Endothelial cell of umbilical vein (primary cell): ENCODE measurements at regions not wholly inside any gene's neighbourhood (a gene's known extent, or its start where the extent isn't known, plus 50 kb on each side); places are given as distances from the start of the nearest gene placed in this dataset.

Experiments
- BruUV-seq: library from RNA; stranded (reverse); fragments of 400-500 nt; replicated peaks from 2 replicates; lab custom pipeline; 2021; lab: Mats Ljungman, UMichigan
- CTCF ChIA-PET: fragments of 300-600, 350-600 bp; sonication (Branson Sonifier 250); formaldehyde crosslinking; loops from one replicate; lab custom pipeline; 2021; ENCODE audit warnings: antibody characterized with exemption, inconsistent platforms; lab: Charles Lee
- POLR2A ChIA-PET: fragments of 300-600, 350-600 bp; sonication (Branson Sonifier 250); formaldehyde crosslinking; loops from one replicate; lab custom pipeline; 2021; ENCODE audit warnings: antibody characterized with exemption, inconsistent platforms; lab: Charles Lee
- DNase-seq: peaks from one replicate; pipeline ENCODE4 v3.0.0-alpha.2; 2011; ENCODE audit warnings: low read depth, low spot score
- FAIRE-seq: peaks from 2 replicates; lab custom pipeline; 2011; peaks lifted over from hg19 to GRCh38; lab: Jason Lieb, UNC
- H2AFZ ChIP-seq: 2 replicates; pipeline ENCODE4 v1.6.0; 2012; ENCODE audit warnings: low read depth, low read length, control low read depth, inconsistent platforms
- H3K27ac ChIP-seq: 2 replicates; pipeline ENCODE4 v1.5.1; 2011; ENCODE audit warnings: low read depth, mild to moderate bottlenecking, control low read depth, low read length, moderate library complexity; ENCODE audit not compliant: insufficient read depth
- H3K27me3 ChIP-seq, 2 experiments: 2 replicates each; pipeline versions ENCODE4 v1.6.0 to v1.6.1; 2011; ENCODE audit warnings: low read length in 2 of 2, mixed read lengths in 1 of 2; ENCODE audit not compliant: control insufficient read depth in 2 of 2, insufficient read depth in 2 of 2
- H3K36me3 ChIP-seq, 2 experiments: 2 replicates in 1 of 2; 3 replicates in 1 of 2; pipeline ENCODE4 v1.5.1; 2011; ENCODE audit warnings: low read length in 2 of 2, mild to moderate bottlenecking in 1 of 2, moderate library complexity in 1 of 2; ENCODE audit not compliant: control insufficient read depth in 2 of 2, insufficient read depth in 2 of 2; ENCODE audit errors: extremely low read depth in 1 of 2
- H3K4me1 ChIP-seq: 3 replicates; pipeline ENCODE4 v1.5.1; 2011; ENCODE audit warnings: mild to moderate bottlenecking, low read length; ENCODE audit not compliant: control insufficient read depth, insufficient read depth; ENCODE audit errors: extremely low read depth
- H3K4me2 ChIP-seq: 2 replicates; pipeline ENCODE4 v1.6.1; 2011; ENCODE audit warnings: low read length, control low read depth, mixed read lengths; ENCODE audit not compliant: insufficient read depth
- H3K4me3 ChIP-seq, 3 experiments: fragments of 200-600 bp in 1 of 3; sonication (generic), shearing (Covaris generic) in 1 of 3; replicated peaks in 1 of 3; 2 replicates each; pipeline ENCODE4 v1.5.1; 2011 to 2016; ENCODE audit warnings: control low read depth in 3 of 3, low read length in 3 of 3, mild to moderate bottlenecking in 2 of 3, inconsistent platforms in 1 of 3, low read depth in 1 of 3, moderate library complexity in 1 of 3; ENCODE audit not compliant: insufficient read depth in 1 of 3
- H3K79me2 ChIP-seq: 2 replicates; pipeline ENCODE4 v1.6.0; 2012; ENCODE audit warnings: low read length, inconsistent platforms; ENCODE audit not compliant: control insufficient read depth, insufficient read depth
- H3K9ac ChIP-seq: replicated peaks from 2 replicates; pipeline ENCODE3; 2011; ENCODE audit warnings: low read length, control low read depth; ENCODE audit not compliant: insufficient read depth; ENCODE audit errors: extremely low read depth
- H3K9me1 ChIP-seq: replicated peaks from 3 replicates; pipeline ENCODE4 v1.6.0; 2011; ENCODE audit warnings: mild to moderate bottlenecking, low read length; ENCODE audit not compliant: control insufficient read depth, insufficient read depth; ENCODE audit errors: extremely low read depth
- H3K9me3 ChIP-seq: replicated peaks from 2 replicates; pipeline ENCODE4 v1.5.1; 2012; ENCODE audit warnings: low read length, inconsistent platforms; ENCODE audit not compliant: control insufficient read depth, insufficient read depth
- H4K20me1 ChIP-seq: replicated peaks from 2 replicates; pipeline ENCODE3; 2011; ENCODE audit warnings: mild to moderate bottlenecking, low read length; ENCODE audit not compliant: control insufficient read depth, insufficient read depth; ENCODE audit errors: extremely low read depth
- CTCF ChIP-seq, 2 donors: IDR thresholded peaks; 1 replicate in 1 of 2; 2 replicates in 1 of 2; pipeline ENCODE4 v1.5.1; 2011; ENCODE audit warnings: low read length in 2 of 2, mild to moderate bottlenecking in 2 of 2, moderate library complexity in 2 of 2, control low read depth in 1 of 2, inconsistent platforms in 1 of 2, low read depth in 1 of 2; ENCODE audit not compliant: insufficient read depth in 1 of 2; ENCODE audit errors: extremely low read depth in 1 of 2
- EZH2 ChIP-seq: IDR thresholded peaks from 2 replicates; pipeline ENCODE4 v1.6.1; 2012; ENCODE audit warnings: borderline replicate concordance, low read depth, mild to moderate bottlenecking, moderate library complexity, low read length, inconsistent platforms; ENCODE audit not compliant: severe bottlenecking
- FOS ChIP-seq: IDR thresholded peaks from 2 replicates; pipeline ENCODE4 v1.6.1; 2011; ENCODE audit warnings: mild to moderate bottlenecking, low read length, moderate library complexity, borderline replicate concordance; ENCODE audit not compliant: insufficient read depth
- GATA2 ChIP-seq: IDR thresholded peaks from 2 replicates; pipeline ENCODE4 v1.7.0; 2011; ENCODE audit warnings: low read depth, mild to moderate bottlenecking, moderate library complexity, mixed read lengths, low read length; ENCODE audit not compliant: insufficient read length, insufficient read depth
- JUN ChIP-seq: IDR thresholded peaks from 2 replicates; pipeline ENCODE4 v1.6.1; 2011; ENCODE audit warnings: borderline replicate concordance, low read depth; ENCODE audit not compliant: insufficient read length, insufficient read depth
- MYC ChIP-seq: IDR thresholded peaks from one replicate; pipeline ENCODE4 v1.6.1; 2011; ENCODE audit warnings: mild to moderate bottlenecking, low read depth, low read length
- POLR2A ChIP-seq: IDR thresholded peaks from 2 replicates; pipeline ENCODE4 v1.6.1; 2012; ENCODE audit warnings: low read depth, mild to moderate bottlenecking, control low read depth, low read length
- POLR2AphosphoS5 ChIP-seq: IDR thresholded peaks from 2 replicates; pipeline ENCODE4 v1.6.1; 2012; ENCODE audit warnings: low read depth, mild to moderate bottlenecking, control low read depth, low read length, moderate library complexity; ENCODE audit not compliant: insufficient read depth
- dilution Hi-C: fragments of 300-500 bp; cut with MboI; formaldehyde crosslinking; loops from one replicate; pipeline ENCODE4 v1.15.0; 2019; ENCODE audit warnings: low sequenced_read_pairs; ENCODE audit not compliant: extremely low pct_ligation_motif_present
- intact Hi-C: fragments of 100-400 bp; cut with micrococcal nuclease; formaldehyde crosslinking; loops from one replicate; pipeline ENCODE4 v1.10.0; 2022
- TF ChIP-seq, protein P1 (sequence below): IDR thresholded peaks from 2 replicates; pipeline ENCODE4 v1.6.1; 2011; ENCODE audit not compliant: insufficient read depth, insufficient read length

DNA sequence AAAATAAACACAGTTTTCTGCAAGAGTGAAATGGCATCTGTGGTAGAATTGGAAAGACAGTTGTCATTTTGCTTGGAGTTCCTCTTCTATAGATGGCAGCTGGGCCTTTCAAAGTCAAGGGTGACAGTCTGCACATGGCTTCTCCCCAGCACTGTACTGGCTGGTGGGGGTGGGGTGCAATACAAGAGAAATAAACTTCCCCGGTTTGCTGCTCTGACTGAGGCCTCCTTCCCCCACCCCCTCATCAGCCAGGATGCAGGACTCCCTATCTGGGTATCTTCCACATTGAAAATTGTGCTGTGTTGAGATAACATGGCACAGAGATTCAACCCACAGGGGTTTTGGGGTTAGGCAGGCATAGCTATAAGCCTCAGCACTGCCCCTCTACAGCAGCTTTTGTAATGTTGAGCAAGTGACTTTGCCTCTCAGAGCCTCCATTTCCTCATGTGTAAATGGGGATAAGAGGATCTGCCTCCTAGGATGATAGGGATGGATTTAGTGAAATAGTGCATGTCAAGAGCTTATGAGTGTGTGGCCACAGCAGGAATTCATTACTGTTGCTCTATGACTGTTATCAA is 85.8 kb upstream of the WDR11 start:
- CTCF ChIA-PET = interaction anchor here (1.4 kb wide), 2 partner anchors 31 to 428 kb away, joined by 3 read pairs; no protein-coding TSS in a partner anchor

More for the DNA sequence above, 85.8 kb upstream of the WDR11 start:
- no peak overlapping the region for H3K4me3 ChIP-seq
- H3K4me2 ChIP-seq = no peak overlapping the region
- peaks cover 4% of the 10 kb centered on the region for H3K79me2 ChIP-seq
- no peak overlapping the region for H3K27ac ChIP-seq
- no peaks in the 10 kb centered on the region for H3K27me3 ChIP-seq
- H2AFZ ChIP-seq = no peak overlapping the region
- no peak for TF ChIP-seq EZH2
- no peak for TF ChIP-seq POLR2A
- no peak for TF ChIP-seq POLR2AphosphoS5
- no peak for TF ChIP-seq FOS
- TF ChIP-seq GATA2 = no peak
- no peak for TF ChIP-seq JUN
- TF ChIP-seq CTCF (IDR thresholded peaks at IDR 0.05; ENCODE audit: extremely low read depth in 1 of 2, insufficient read depth in 1 of 2, low read depth in 1 of 2, low read length in 2 of 2) = no peak
- no peak for TF ChIP-seq MYC
- TF ChIP-seq, protein P1, sequence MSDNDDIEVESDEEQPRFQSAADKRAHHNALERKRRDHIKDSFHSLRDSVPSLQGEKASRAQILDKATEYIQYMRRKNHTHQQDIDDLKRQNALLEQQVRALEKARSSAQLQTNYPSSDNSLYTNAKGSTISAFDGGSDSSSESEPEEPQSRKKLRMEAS = no peak
- dilution Hi-C loops (no loop called here), intact Hi-C loops (no loop called here)
- DNase-seq = no peak
- H4K20me1 ChIP-seq = no peaks in the 10 kb centered on the region
- BruUV-seq = no TSS peak
- H3K9me1 ChIP-seq = no peaks in the 10 kb centered on the region
- no peak overlapping the region for H3K9ac ChIP-seq
- FAIRE-seq = no peak
- POLR2A ChIA-PET = no interaction called here
- H3K36me3 ChIP-seq = no peaks in the 10 kb centered on the region
- H3K9me3 ChIP-seq = no peaks in the 10 kb centered on the region
- H3K4me1 ChIP-seq = peaks cover 2% of the 10 kb centered on the region
